HG02970 (cell line): ENCODE measurements at regions not wholly inside any gene's neighbourhood (a gene's known extent, or its start where the extent isn't known, plus 50 kb on each side); places are given as distances from the start of the nearest gene placed in this dataset.
"Not testable (repeated sequence)": the region's sequence is repeated elsewhere in the genome, so short reads cannot be mapped to it uniquely, and the experiment has no call there.

Experiments used
- ATAC-seq: cut with Tn5 transposase; IDR thresholded peaks from one replicate; pipeline ENCODE4 v1.9.1; 2021; ENCODE audit warnings: mild to moderate bottlenecking, moderate library complexity, moderate number of reproducible peaks; ENCODE audit not compliant: unreplicated experiment, low FRiP score

DNA sequence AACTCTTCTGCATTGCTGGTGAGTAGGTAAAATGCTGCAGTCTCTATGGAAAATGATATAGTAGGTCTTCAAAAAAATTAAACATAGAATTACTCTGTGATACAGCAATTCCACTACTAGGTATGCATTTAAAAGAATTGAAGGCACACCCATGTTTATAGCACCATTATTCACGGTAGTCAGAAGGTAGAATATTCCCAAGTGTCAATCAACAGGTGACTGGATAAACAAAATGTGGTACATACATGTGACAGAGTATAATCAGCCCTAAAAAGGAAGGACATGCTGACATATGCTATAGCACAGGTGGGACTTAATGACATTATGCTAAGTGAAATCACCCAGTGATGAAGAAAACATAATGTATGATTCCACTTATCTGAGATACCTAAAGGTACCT, 123.3 kb downstream of the CCER1 start:
- ATAC-seq = no peak

DNA sequence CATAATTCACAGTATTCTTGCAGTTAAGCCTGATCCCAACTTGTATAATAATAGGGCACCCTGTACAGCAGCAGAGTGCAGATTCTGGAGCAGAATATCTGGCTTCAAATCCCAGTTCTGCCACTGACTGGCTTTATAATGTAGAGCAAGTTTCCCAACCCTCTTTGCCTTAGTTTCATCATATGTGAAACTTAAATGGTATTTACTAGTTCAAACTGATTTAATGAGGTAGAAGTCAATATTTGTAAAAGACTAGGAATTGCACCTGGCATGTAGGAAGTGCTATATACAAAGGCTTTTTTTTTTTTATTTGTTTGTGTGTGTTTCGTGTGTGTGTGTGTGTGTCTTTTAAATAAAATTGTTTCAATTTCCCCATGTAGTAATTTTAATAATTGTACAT, 125.9 kb downstream of the CCER1 start:
- ATAC-seq = no peak

DNA sequence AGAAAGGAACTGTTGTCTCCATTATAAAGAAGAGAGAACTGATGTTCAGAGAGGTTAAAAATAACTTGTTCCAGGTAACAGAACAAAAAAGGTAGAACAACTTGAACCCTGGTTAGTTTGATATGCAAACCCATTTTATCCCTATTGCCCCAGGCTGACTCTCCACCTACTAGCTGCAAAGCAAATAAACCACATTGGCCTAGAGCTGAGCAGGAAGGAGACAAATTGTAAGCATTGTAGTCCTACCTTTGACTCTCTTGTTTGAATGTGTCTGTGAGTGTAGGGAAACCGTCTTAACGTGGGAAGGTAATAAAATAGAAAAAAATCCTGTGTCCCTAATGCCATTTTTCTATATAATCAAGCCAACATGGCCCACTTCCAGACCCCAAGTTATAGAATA, 126.4 kb downstream of the CCER1 start:
- no peak for ATAC-seq

GRCh38 chr12:90827567-90827966, 127.4 kb downstream of the CCER1 start:
- no peak for ATAC-seq

DNA sequence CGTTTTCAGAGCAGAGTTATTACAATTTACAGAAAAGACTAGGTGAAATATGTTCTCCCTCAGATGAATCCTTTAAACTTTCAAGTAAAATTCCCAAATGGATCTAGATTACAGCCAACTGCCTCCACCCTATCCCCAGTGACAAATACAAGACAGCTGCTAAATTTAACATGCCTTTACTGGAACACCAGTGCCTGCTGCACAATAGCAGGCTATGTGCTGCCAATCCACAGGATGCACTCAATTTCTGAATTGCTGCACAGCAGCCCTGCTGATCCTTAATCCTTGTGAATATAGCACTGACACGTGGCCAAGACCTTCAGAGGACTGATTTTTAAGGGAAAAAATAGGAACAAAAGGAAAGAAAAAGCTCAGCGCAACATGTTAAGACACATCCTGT, 128.9 kb downstream of the CCER1 start:
- ATAC-seq = no peak

GRCh38 chr12:90823859-90824258, 131.1 kb downstream of the CCER1 start:
- ATAC-seq = no peak

DNA sequence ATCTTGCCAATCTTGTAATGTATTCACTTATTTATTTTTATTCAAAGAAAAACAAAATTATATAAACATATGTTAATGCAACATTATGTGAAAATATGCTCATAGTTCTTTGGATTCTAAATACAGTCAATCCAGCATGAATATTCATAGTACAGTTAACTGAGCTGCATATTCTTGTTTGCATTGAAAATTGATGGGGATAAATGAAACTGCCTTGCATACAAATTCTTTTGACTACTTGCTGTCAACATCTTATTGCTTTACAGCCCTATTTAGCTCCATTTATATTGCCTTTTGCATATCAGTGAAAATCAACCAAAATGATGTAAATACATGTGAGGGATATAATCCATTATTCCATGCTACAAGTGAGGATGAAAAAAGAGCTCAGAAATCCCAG, 135.3 kb downstream of the CCER1 start:
- no peak for ATAC-seq

DNA sequence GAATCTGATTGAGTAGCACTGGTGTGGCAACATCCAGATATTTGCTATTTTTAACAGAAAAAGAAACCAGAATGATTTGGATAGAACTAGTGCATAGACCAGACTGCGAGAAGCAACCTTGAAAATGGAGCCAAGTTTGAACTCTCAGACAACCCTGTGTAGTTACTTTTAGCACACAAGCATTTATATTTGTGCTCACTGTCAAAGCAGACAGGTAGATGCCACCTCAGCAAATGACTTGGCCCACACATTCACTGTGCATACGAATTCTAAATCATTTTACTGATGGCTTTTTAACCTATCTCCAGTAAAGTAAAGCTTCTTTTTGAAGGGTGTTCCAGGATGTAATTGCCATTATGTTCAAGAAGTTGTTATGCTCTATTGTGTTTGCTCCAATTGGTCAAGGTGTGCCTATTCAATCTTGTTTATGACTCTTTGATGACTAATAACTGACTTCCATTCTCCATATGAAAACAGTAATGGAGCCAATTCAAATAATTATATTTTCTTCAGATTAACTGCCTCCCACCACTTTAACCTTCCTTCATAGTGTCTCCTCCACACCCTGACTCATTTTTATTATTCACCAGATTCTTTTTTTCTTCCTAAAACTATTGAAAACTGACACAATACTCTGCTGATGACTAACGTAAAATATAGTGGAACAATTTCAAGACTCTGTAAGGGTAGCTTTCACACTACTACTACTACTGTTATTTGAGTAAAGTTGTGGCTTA, 138.5 kb downstream of the CCER1 start:
- ATAC-seq = no peak

DNA sequence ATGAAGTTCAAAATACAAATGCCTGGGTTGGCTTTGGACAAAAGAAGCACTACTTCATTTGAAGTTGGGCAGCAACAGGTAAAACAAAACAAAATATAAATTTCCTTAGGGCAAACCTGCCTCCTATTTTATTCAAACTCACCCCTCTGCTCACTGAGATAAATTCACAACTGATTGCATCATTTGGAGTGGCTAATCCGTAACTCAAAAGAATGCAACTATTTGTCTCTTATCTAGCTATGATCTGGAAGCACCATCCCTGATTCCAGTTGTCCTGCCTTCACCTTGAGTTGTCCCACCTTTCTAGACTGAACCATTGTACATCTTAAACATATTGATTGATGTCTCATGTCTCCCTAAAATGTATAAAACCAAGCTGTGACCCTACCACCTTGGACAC, 145.0 kb downstream of the CCER1 start:
- ATAC-seq = no peak

DNA sequence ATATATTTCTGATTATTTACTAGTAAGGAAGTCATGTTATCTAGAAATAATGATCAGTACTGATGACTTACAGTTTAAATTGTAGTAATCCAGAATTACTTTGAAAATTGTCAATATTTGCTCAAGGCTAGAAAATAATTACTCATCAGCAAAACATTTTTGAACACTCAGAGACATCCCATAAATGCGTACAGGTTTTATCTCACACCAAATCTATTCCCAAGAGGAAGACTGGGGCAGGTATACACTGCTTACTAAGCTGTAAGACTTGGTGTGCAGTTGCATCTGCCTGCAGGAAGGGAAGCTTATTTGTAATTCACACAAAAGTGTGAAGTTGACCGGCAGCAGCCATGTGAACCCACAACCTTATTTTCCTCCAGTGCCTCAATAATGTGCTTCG, 146.4 kb downstream of the CCER1 start:
- no peak for ATAC-seq

GRCh38 chr12:90802727-90803126, 152.2 kb downstream of the CCER1 start:
- ATAC-seq = no peak

- no peak for ATAC-seq
These were observed 153.2 kb downstream of the CCER1 start for GRCh38 chr12:90801776-90802175.

- ATAC-seq = no peak
These were observed 160.8 kb downstream of the CCER1 start for GRCh38 chr12:90794212-90794611.

- ATAC-seq = not testable (repeated sequence)
These were observed 162.3 kb downstream of the CCER1 start for GRCh38 chr12:90792718-90793117.

DNA sequence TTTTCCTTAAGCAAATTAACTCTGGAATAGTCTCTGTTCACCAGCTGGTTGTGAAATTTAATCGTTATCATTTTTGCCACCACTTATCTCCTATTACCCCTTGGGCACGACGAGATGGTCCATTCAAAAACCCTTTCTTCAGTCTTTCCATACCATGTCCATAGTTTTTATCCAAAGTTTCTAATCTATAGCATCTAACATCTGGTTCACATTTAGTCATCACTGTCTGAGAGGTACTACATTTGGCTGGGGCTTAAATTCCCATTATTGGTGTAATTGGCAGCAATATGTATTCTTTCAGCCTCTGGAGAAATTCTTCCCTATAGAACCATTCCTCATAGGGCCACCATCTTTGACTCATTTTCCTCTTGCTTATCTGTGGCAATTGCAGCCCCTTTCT, 163.5 kb downstream of the CCER1 start:
- ATAC-seq = no peak

GRCh38 chr12:90790747-90791146, 164.2 kb downstream of the CCER1 start:
- no peak for ATAC-seq

GRCh38 chr12:90773491-90773890, 181.5 kb downstream of the CCER1 start:
- ATAC-seq = no peak

GRCh38 chr12:90770861-90771260, 184.1 kb downstream of the CCER1 start:
- ATAC-seq = no peak

GRCh38 chr12:90757957-90758356, 197.0 kb downstream of the CCER1 start:
- ATAC-seq = no peak

DNA sequence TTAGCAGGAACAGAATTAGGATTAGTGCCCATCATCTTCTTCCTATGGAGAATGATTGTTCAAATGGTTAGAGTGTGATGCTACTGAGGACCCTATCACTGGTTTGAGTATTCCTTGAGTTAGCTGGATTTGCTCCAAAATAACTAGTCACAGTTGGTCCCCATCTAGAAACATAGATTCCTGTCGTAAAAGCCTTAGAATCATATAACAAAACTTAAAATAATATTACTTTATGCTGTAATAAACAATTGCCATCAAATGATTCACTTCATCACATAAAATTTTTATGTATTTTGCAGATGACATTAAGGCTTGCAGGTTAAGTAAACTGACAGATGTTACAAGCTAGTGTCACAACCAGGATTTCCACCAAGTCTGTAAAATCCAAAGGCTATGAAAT, 209.8 kb downstream of the CCER1 start:
- ATAC-seq = no peak

- no peak for ATAC-seq
These were observed 213.4 kb downstream of the CCER1 start for GRCh38 chr12:90741611-90742010.

DNA sequence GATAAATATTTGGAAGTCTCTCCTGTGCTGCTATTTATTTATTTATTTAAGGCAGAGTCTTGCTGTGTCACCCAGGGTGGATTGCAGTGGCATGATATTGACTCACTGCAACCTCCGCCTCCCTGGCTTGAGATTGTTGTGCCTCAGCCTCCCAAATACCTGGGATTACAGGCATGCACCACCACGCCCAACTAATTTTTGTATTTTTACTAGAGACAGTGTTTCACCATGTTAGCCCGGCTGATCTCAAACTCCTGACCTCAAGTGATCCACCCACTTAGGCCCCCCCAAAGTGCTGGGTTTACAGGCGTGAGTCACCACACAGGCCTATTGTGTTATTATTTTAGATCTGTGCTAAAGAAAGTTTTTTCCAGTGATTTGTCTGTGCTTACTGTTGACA, 225.2 kb downstream of the CCER1 start:
- ATAC-seq = no peak

DNA sequence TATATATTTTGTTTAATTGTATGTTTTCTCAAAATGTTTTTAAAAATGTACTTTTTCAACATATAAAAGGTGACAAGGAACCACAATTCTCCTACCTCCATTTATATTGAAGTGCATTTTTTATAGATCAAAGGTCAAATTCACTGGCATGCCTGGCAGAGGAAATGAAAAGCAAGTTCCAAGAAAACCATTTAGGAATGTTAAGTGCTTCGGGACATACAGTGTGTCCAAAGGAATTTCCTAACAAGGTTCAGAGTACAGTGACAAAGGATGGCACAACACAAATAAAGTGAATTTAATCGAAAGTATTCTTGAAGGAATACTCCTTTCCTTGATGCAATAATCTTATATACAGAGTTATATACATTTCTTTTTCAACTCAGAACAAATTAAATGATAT, 242.3 kb downstream of the CCER1 start:
- ATAC-seq = no peak
